Trophoblast cell (in vitro differentiated cells and primary cell): ENCODE measurements at regions not wholly inside any gene's neighbourhood (a gene's known extent, or its start where the extent isn't known, plus 50 kb on each side); places are given as distances from the start of the nearest gene placed in this dataset.
"Not testable (repeated sequence)": the region's sequence is repeated elsewhere in the genome, so short reads cannot be mapped to it uniquely, and the experiment has no call there.

ENCODE experiments used
- DNase-seq, 2 donors: peaks; one replicate each; pipeline ENCODE4 v3.0.0-alpha.2; 2016
- H2AFZ ChIP-seq: 2 replicates; pipeline ENCODE4 v1.6.1; 2013; ENCODE audit warnings: low read length, moderate library complexity, mild to moderate bottlenecking; ENCODE audit not compliant: insufficient read depth, poor library complexity
- H2AK5ac ChIP-seq: 2 replicates; pipeline ENCODE4 v1.6.1; 2013; ENCODE audit warnings: mild to moderate bottlenecking, low read length
- H2BK120ac ChIP-seq: 2 replicates; pipeline ENCODE4 v1.6.1; 2013; ENCODE audit warnings: low read length, mild to moderate bottlenecking, moderate library complexity; ENCODE audit not compliant: insufficient read depth, poor library complexity
- H2BK12ac ChIP-seq: 2 replicates; pipeline ENCODE4 v1.6.1; 2013; ENCODE audit warnings: mild to moderate bottlenecking, low read length, moderate library complexity
- H2BK5ac ChIP-seq: 2 replicates; pipeline ENCODE4 v1.6.1; 2013; ENCODE audit warnings: low read length, low read depth, moderate library complexity, mild to moderate bottlenecking; ENCODE audit not compliant: poor library complexity
- H3K14ac ChIP-seq: 2 replicates; pipeline ENCODE4 v1.6.1; 2013; ENCODE audit warnings: mild to moderate bottlenecking, low read length
- H3K18ac ChIP-seq: 2 replicates; pipeline ENCODE4 v1.6.1; 2013; ENCODE audit warnings: mild to moderate bottlenecking, low read length
- H3K23ac ChIP-seq: 2 replicates; pipeline ENCODE4 v1.6.1; 2013; ENCODE audit warnings: low read length
- H3K27ac ChIP-seq: 2 replicates; pipeline ENCODE4 v1.5.1; 2013; ENCODE audit warnings: low read depth, mild to moderate bottlenecking, inconsistent platforms, low read length, moderate library complexity
- H3K27me3 ChIP-seq: 2 replicates; pipeline ENCODE4 v1.6.1; 2013; ENCODE audit warnings: inconsistent platforms, mild to moderate bottlenecking, low read length, moderate library complexity; ENCODE audit not compliant: insufficient read depth
- H3K36me3 ChIP-seq, 2 experiments: 1 replicate in 1 of 2; 2 replicates in 1 of 2; pipeline ENCODE4 v1.6.1; 2013; ENCODE audit warnings: low read length in 2 of 2, mild to moderate bottlenecking in 2 of 2, moderate library complexity in 1 of 2; ENCODE audit not compliant: insufficient read depth in 2 of 2, control insufficient read depth in 1 of 2
- H3K4ac ChIP-seq: 2 replicates; pipeline ENCODE4 v1.6.1; 2013; ENCODE audit warnings: low read depth, mild to moderate bottlenecking, low read length, moderate library complexity
- H3K4me1 ChIP-seq, 2 experiments: 1 replicate in 1 of 2; 2 replicates in 1 of 2; pipeline ENCODE4 v1.6.1; 2013; ENCODE audit warnings: low read length in 2 of 2, mild to moderate bottlenecking in 2 of 2, moderate library complexity in 1 of 2; ENCODE audit not compliant: insufficient read depth in 2 of 2, control insufficient read depth in 1 of 2
- H3K4me2 ChIP-seq: 2 replicates; pipeline ENCODE4 v1.6.1; 2013; ENCODE audit warnings: inconsistent platforms, mild to moderate bottlenecking, low read length, moderate library complexity
- H3K4me3 ChIP-seq: 2 replicates; pipeline ENCODE4 v1.5.1; 2013; ENCODE audit warnings: mild to moderate bottlenecking, low read depth, low read length, inconsistent platforms
- H3K79me1 ChIP-seq: one replicate; pipeline ENCODE4 v1.6.1; 2013; ENCODE audit warnings: low read length
- H3K79me2 ChIP-seq: 2 replicates; pipeline ENCODE4 v1.6.1; 2013; ENCODE audit warnings: low read length, mild to moderate bottlenecking; ENCODE audit not compliant: control insufficient read depth, insufficient read depth, poor library complexity
- H3K9ac ChIP-seq: 2 replicates; pipeline ENCODE4 v1.6.1; 2013; ENCODE audit warnings: mild to moderate bottlenecking, low read length
- H3K9me3 ChIP-seq: 2 replicates; pipeline ENCODE4 v1.6.1; 2013; ENCODE audit warnings: low read depth, mild to moderate bottlenecking, control low read depth, inconsistent platforms, low read length; ENCODE audit not compliant: insufficient read depth
- H4K12ac ChIP-seq: 2 replicates; pipeline ENCODE4 v1.6.1; 2013; ENCODE audit warnings: low read depth, mild to moderate bottlenecking, low read length, moderate library complexity
- H4K8ac ChIP-seq: 2 replicates; pipeline ENCODE4 v1.6.1; 2013; ENCODE audit warnings: low read depth, mild to moderate bottlenecking, low read length, moderate library complexity
- H4K91ac ChIP-seq: one replicate; pipeline ENCODE4 v1.6.1; 2013; ENCODE audit warnings: low read depth, mild to moderate bottlenecking, low read length, moderate library complexity
- WGBS: extraction: QIAGEN DNeasy Blood & Tissue Kit; methylation state at CpG from one replicate; pipeline ENCODE4 v1.1.7; 2013; ENCODE audit warnings: missing lambda C conversion rate; ENCODE audit not compliant: insufficient read length, insufficient coverage; ENCODE audit errors: extremely low coverage; 5-methylcytosine and 5-hydroxymethylcytosine counted together

GRCh38 chr4:153884325-153884724 is 95.4 kb upstream of the SFRP2 start:
- Histone ChIP-seq H3K4me3 (no peak overlapping the region), H3K79me1 (no peaks in the 10 kb centered on the region), H4K8ac (no peak overlapping the region), H3K4ac (no peak overlapping the region), H2AFZ (no peak overlapping the region), H3K4me1 (no peaks in the 10 kb centered on the region), H3K36me3 (no peaks in the 10 kb centered on the region), H3K23ac (no peak overlapping the region), H3K9ac (no peak overlapping the region), H3K27me3 (no peaks in the 10 kb centered on the region), H3K27ac (no peak overlapping the region), H3K79me2 (no peaks in the 10 kb centered on the region), H4K91ac (no peak overlapping the region), H4K12ac (no peak overlapping the region), H2BK120ac (no peak overlapping the region), H3K9me3 (peaks cover 9% of the 10 kb centered on the region), H3K18ac (no peak overlapping the region), H3K4me2 (no peak overlapping the region), H3K14ac (no peak overlapping the region), H2AK5ac (no peak overlapping the region), H2BK5ac (no peak overlapping the region), H2BK12ac (no peak overlapping the region)
- DNase-seq, result no peak
- no CpG with 5 or more reads among the region's 1 CpG for WGBS

DNA sequence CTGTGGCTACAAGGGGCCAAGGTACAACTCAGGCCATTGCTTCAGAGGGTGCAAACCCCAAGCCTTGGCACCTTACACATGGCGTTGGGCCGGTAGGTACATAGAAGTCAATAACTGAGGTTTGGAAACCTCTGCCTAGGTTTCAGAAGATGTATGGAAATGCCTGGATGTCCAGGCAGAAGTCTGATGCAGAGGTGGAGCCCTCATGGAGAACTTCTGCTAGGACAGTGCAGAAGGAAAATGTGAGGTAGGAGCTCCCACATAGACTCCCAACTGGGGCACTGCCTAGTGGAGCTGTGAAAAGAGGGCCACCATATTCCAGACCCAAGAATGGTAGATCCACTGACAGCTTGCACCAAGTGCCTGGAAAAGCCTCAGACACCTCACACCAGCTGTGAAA is 92.1 kb upstream of the SFRP2 start:
- no peak overlapping the region for H3K4me2 ChIP-seq
- H2AFZ ChIP-seq, result no peak overlapping the region
- no peak overlapping the region for H3K4ac ChIP-seq
- no CpG with 5 or more reads among the region's 2 CpGs for WGBS
- no peak overlapping the region for H4K12ac ChIP-seq
- H4K8ac ChIP-seq, result no peak overlapping the region
- H2BK5ac ChIP-seq, result no peak overlapping the region
- H3K9ac ChIP-seq, result no peak overlapping the region
- peaks cover 9% of the 10 kb centered on the region for H3K9me3 ChIP-seq
- H3K27ac ChIP-seq, result no peak overlapping the region
- H3K4me3 ChIP-seq, result no peak overlapping the region
- no peak overlapping the region for H3K23ac ChIP-seq
- no peak overlapping the region for H2AK5ac ChIP-seq
- H3K36me3 ChIP-seq, result no peaks in the 10 kb centered on the region
- no peak for DNase-seq
- no peak overlapping the region for H2BK12ac ChIP-seq
- no peaks in the 10 kb centered on the region for H3K27me3 ChIP-seq
- H3K79me1 ChIP-seq, result no peaks in the 10 kb centered on the region
- H3K79me2 ChIP-seq, result no peaks in the 10 kb centered on the region
- H3K18ac ChIP-seq, result no peak overlapping the region
- H2BK120ac ChIP-seq, result no peak overlapping the region
- H3K14ac ChIP-seq, result no peak overlapping the region
- H4K91ac ChIP-seq, result no peak overlapping the region
- no peaks in the 10 kb centered on the region for H3K4me1 ChIP-seq

GRCh38 chr4:153877898-153878297 is 89.0 kb upstream of the SFRP2 start:
- no peak overlapping the region for H4K12ac ChIP-seq
- no peaks in the 10 kb centered on the region for H3K79me1 ChIP-seq
- no peaks in the 10 kb centered on the region for H3K36me3 ChIP-seq
- H3K9ac ChIP-seq, result no peak overlapping the region
- H3K27ac ChIP-seq, result no peak overlapping the region
- H3K4me1 ChIP-seq, result no peaks in the 10 kb centered on the region
- H3K14ac ChIP-seq, result no peak overlapping the region
- no peak overlapping the region for H2AFZ ChIP-seq
- H3K23ac ChIP-seq, result no peak overlapping the region
- no peak overlapping the region for H3K18ac ChIP-seq
- H3K79me2 ChIP-seq, result no peaks in the 10 kb centered on the region
- H4K91ac ChIP-seq, result no peak overlapping the region
- H3K9me3 ChIP-seq, result peaks cover 7% of the 10 kb centered on the region
- DNase-seq, result no peak
- H3K4me3 ChIP-seq, result no peak overlapping the region
- H4K8ac ChIP-seq, result no peak overlapping the region
- no peak overlapping the region for H2AK5ac ChIP-seq
- no peak overlapping the region for H2BK5ac ChIP-seq
- H2BK12ac ChIP-seq, result no peak overlapping the region
- no peak overlapping the region for H2BK120ac ChIP-seq
- H3K27me3 ChIP-seq, result no peaks in the 10 kb centered on the region
- no peak overlapping the region for H3K4ac ChIP-seq
- no peak overlapping the region for H3K4me2 ChIP-seq

DNA sequence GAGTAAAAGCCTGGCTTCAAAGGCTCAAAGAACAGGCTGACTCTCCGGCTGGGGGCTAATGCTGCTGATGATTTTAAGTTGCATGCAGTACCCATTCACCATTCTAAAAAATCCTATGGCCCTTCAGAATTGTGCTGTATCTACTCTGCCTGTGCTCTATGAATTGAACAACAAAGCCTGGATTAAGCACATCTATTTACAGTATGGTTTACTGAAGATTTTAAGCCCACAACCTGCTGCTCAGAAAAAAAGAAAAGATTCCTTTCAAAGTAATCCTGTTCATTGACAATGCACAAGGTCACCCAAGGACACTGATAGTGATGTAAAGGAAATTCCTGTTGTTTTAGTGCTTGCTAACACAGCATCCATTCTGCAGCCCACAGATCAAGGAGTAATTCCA is 84.9 kb upstream of the SFRP2 start:
- no peak overlapping the region for H3K4ac ChIP-seq
- no CpG with 5 or more reads among the region's 1 CpG for WGBS
- H2BK12ac ChIP-seq, result no peak overlapping the region
- H2BK120ac ChIP-seq, result no peak overlapping the region
- H3K27me3 ChIP-seq, result no peaks in the 10 kb centered on the region
- H3K79me1 ChIP-seq, result no peaks in the 10 kb centered on the region
- H3K79me2 ChIP-seq, result no peaks in the 10 kb centered on the region
- H2AFZ ChIP-seq, result no peak overlapping the region
- H3K36me3 ChIP-seq, result no peaks in the 10 kb centered on the region
- no peak overlapping the region for H3K4me3 ChIP-seq
- no peak overlapping the region for H2BK5ac ChIP-seq
- H3K4me1 ChIP-seq, result no peaks in the 10 kb centered on the region
- H3K18ac ChIP-seq, result no peak overlapping the region
- no peak overlapping the region for H3K4me2 ChIP-seq
- DNase-seq, result no peak
- no peak overlapping the region for H3K9ac ChIP-seq
- H4K8ac ChIP-seq, result no peak overlapping the region
- H4K12ac ChIP-seq, result no peak overlapping the region
- no peaks in the 10 kb centered on the region for H3K9me3 ChIP-seq
- no peak overlapping the region for H3K23ac ChIP-seq
- H2AK5ac ChIP-seq, result no peak overlapping the region
- H3K14ac ChIP-seq, result no peak overlapping the region
- no peak overlapping the region for H3K27ac ChIP-seq
- no peak overlapping the region for H4K91ac ChIP-seq

DNA sequence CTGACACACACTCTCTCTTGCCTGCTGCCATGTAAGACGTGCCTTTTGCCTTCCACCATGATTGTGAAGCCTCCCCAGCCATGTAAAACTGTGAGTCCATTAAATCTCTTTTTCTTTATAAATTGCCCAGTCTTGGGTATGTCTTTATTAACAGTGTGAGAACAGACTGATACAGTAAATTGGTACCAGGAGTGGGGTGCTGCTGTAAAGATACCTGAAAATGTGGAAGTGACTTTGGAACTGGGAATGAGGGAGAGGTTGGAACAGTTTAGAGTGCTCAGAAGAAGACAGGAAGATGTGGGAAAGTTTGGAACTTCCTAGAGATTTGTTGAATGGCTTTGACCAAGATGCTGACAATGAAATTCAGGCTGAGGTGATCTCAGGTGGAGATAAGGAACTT is 77.9 kb upstream of the SFRP2 start:
- WGBS, result no CpG with 5 or more reads among the region's 1 CpG
- not testable (repeated sequence) for H3K4me2 ChIP-seq, H3K36me3 ChIP-seq, H3K9ac ChIP-seq, H3K23ac ChIP-seq, H3K4me1 ChIP-seq, H3K4me3 ChIP-seq, H2BK120ac ChIP-seq, H2AK5ac ChIP-seq, H4K8ac ChIP-seq, H3K27ac ChIP-seq, DNase-seq, H4K12ac ChIP-seq, H4K91ac ChIP-seq, H3K27me3 ChIP-seq, H2AFZ ChIP-seq, H2BK5ac ChIP-seq, H3K9me3 ChIP-seq, H3K4ac ChIP-seq, H3K79me1 ChIP-seq, H3K14ac ChIP-seq, H2BK12ac ChIP-seq, H3K79me2 ChIP-seq, H3K18ac ChIP-seq
